ENCODE measurements at regions not wholly inside any gene's neighbourhood (a gene's known extent, or its start where the extent isn't known, plus 50 kb on each side); places are given as distances from the start of the nearest gene placed in this dataset.
"Not testable (repeated sequence)": the region's sequence is repeated elsewhere in the genome, so short reads cannot be mapped to it uniquely, and the experiment has no call there.

DNA sequence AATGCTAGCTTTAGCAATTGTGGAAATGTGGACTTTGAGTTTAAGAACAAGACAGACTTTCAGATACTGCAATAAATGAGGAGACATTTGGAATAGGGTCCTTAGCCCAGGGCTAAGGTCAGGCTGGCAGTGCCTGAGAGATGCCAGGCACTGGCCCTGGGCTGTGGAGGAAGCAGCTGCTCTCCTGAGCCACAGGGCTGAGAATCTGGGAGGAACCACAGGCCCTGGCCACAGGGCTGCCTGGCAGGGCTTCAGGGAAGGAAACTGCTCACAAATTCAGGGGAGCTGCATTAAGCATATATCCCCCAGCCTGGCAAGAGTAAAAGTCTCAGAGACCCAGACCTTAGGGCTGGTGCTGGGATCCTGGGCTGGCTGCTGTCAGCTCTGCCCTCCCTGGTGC, 305.1 kb downstream of the RPIA start:
- H3K9me3 ChIP-seq (ENCODE audit: control insufficient read depth in 1 of 2, insufficient read depth in 1 of 2, low read depth in 1 of 2, low read length in 2 of 2); BruUV-seq (replicated peaks); H3K27ac ChIP-seq (ENCODE audit: low read depth, low read length); H3K4me2 ChIP-seq (ENCODE audit: low read length); intact Hi-C loops (cut with micrococcal nuclease); CTCF ChIA-PET; H3K9me2 ChIP-seq (ENCODE audit: insufficient read depth); POLR2A ChIA-PET; ATAC-seq; H3K36me3 ChIP-seq (ENCODE audit: control insufficient read depth in 1 of 2, insufficient read depth in 2 of 2, low read length in 2 of 2); H3K79me2 ChIP-seq (ENCODE audit: insufficient read depth, low read length); H4K20me1 ChIP-seq (ENCODE audit: insufficient read depth); H3K27me3 ChIP-seq (ENCODE audit: insufficient read depth, low read length); H3K4me1 ChIP-seq (ENCODE audit: control insufficient read depth in 1 of 2, insufficient read depth in 2 of 2, low read length in 2 of 2); H3K4me3 ChIP-seq (replicated peaks in 1 of 2; ENCODE audit: low read depth in 1 of 2, low read length in 2 of 2); H3K9ac ChIP-seq (ENCODE audit: low read length); H2AFZ ChIP-seq (ENCODE audit: low read depth, low read length, poor library complexity, severe bottlenecking); DNase-seq (ENCODE audit: low read depth, low spot score); RAD21 ChIA-PET (ENCODE audit: low non-redundant PET in 1 of 2, low total read pairs in 2 of 2, uncharacterized antibody in 2 of 2, unreplicated experiment in 2 of 2): not testable (repeated sequence)

DNA sequence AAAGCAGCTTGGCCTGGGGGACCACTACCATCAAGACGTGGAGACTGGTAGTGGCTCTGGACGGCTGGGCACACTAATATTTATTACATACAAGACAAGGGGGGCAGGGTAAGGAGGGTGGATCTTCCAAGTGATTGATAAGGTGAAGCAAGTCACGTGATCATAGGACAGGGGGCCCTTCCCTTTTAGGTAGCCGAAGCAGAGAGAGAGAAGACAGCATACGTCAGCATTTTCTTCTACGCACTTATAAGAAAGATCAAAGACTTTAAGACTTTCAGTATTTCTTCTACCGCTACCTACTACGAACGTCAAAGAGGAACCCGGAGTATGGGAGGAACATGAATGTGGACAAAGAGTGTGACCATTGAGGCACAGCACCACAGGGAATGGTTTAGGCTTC, 307.9 kb downstream of the RPIA start:
- ChIA-PET CTCF (no interaction called here), POLR2A (no interaction called here), RAD21 (ENCODE audit: low non-redundant PET in 1 of 2, low total read pairs in 2 of 2, uncharacterized antibody in 2 of 2, unreplicated experiment in 2 of 2) (no interaction called here)
- H3K9me3 ChIP-seq (ENCODE audit: control insufficient read depth in 1 of 2, insufficient read depth in 1 of 2, low read depth in 1 of 2, low read length in 2 of 2) = no peaks in the 10 kb centered on the region
- no peaks in the 10 kb centered on the region for H3K9me2 ChIP-seq (ENCODE audit: insufficient read depth)
- no peaks in the 10 kb centered on the region for H3K79me2 ChIP-seq (ENCODE audit: insufficient read depth, low read length)
- H3K4me3 ChIP-seq (replicated peaks in 1 of 2; ENCODE audit: low read depth in 1 of 2, low read length in 2 of 2) = no peak overlapping the region
- DNase-seq (ENCODE audit: low read depth, low spot score) = no peak
- H3K27me3 ChIP-seq (ENCODE audit: insufficient read depth, low read length) = no peaks in the 10 kb centered on the region; the same call in 1 of the 2 replicates
- no peak for ATAC-seq
- no peaks in the 10 kb centered on the region for H4K20me1 ChIP-seq (ENCODE audit: insufficient read depth)
- H3K27ac ChIP-seq (ENCODE audit: low read depth, low read length) = no peak overlapping the region
- BruUV-seq (replicated peaks) = no TSS peak
- no peaks in the 10 kb centered on the region for H3K36me3 ChIP-seq (ENCODE audit: control insufficient read depth in 1 of 2, insufficient read depth in 2 of 2, low read length in 2 of 2)
- H3K4me1 ChIP-seq (ENCODE audit: control insufficient read depth in 1 of 2, insufficient read depth in 2 of 2, low read length in 2 of 2) = no peaks in the 10 kb centered on the region
- intact Hi-C loops (cut with micrococcal nuclease) = no loop called here
- no peak overlapping the region for H3K9ac ChIP-seq (ENCODE audit: low read length)
- H3K4me2 ChIP-seq (ENCODE audit: low read length) = no peak overlapping the region
- H2AFZ ChIP-seq (ENCODE audit: low read depth, low read length, poor library complexity, severe bottlenecking) = no peak overlapping the region
- TF ChIP-seq EZH2phosphoT487 (IDR thresholded peaks at IDR 0.05; ENCODE audit: borderline replicate concordance) = no peak
- no peak for TF ChIP-seq EZH2 (IDR thresholded peaks at IDR 0.05)
- no peak for TF ChIP-seq YY1 (IDR thresholded peaks at IDR 0.05; ENCODE audit: extremely low read depth, insufficient replicate concordance, low read depth, low read length)
- TF ChIP-seq FOSL1 (IDR thresholded peaks at IDR 0.05; ENCODE audit: low read depth) = no peak
- TF ChIP-seq CBX3 (IDR thresholded peaks at IDR 0.05; ENCODE audit: low read depth) = no peak
- TF ChIP-seq POLR2AphosphoS5 (IDR thresholded peaks at IDR 0.05; ENCODE audit: low read depth, low read length) = no peak
- TF ChIP-seq, protein P1, sequence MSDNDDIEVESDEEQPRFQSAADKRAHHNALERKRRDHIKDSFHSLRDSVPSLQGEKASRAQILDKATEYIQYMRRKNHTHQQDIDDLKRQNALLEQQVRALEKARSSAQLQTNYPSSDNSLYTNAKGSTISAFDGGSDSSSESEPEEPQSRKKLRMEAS (IDR thresholded peaks at IDR 0.05) = no peak

All from HCT116 (cell line).